Ishikawa (cell line): ENCODE measurements at regions not wholly inside any gene's neighbourhood (a gene's known extent, or its start where the extent isn't known, plus 50 kb on each side); places are given as distances from the start of the nearest gene placed in this dataset.

Experiments used
- CEBPB ChIP-seq: IDR thresholded peaks from 2 replicates; pipeline ENCODE4 v1.6.1; 2012
- CREB1 ChIP-seq: IDR thresholded peaks from 2 replicates; pipeline ENCODE4 v1.6.1; 2012; ENCODE audit warnings: low read depth
- EGR1 ChIP-seq: IDR thresholded peaks from 2 replicates; pipeline ENCODE4 v1.6.1; 2012
- EP300 ChIP-seq: IDR thresholded peaks from 2 replicates; pipeline ENCODE4 v1.6.1; 2012; ENCODE audit warnings: borderline replicate concordance
- FOXM1 ChIP-seq: IDR thresholded peaks from 2 replicates; pipeline ENCODE4 v1.6.1; 2012; ENCODE audit warnings: low read depth, borderline replicate concordance
- MAX ChIP-seq: IDR thresholded peaks from 2 replicates; pipeline ENCODE4 v1.6.1; 2012
- NFIC ChIP-seq: IDR thresholded peaks from 2 replicates; pipeline ENCODE4 v1.6.1; 2012
- RAD21 ChIP-seq: IDR thresholded peaks from 2 replicates; pipeline ENCODE4 v1.6.1; 2012; ENCODE audit warnings: low read depth
- REST ChIP-seq: IDR thresholded peaks from 2 replicates; pipeline ENCODE4 v1.6.1; 2012; ENCODE audit warnings: low read depth, mild to moderate bottlenecking
- TAF1 ChIP-seq: IDR thresholded peaks from 2 replicates; pipeline ENCODE4 v1.6.1; 2012; ENCODE audit warnings: low read depth, mild to moderate bottlenecking
- TCF12 ChIP-seq: IDR thresholded peaks from 2 replicates; pipeline ENCODE4 v1.6.1; 2012; ENCODE audit warnings: low read depth
- TEAD4 ChIP-seq: IDR thresholded peaks from 2 replicates; pipeline ENCODE4 v1.6.1; 2012
- USF1 ChIP-seq: IDR thresholded peaks from 2 replicates; pipeline ENCODE4 v1.6.1; 2012
- YY1 ChIP-seq: IDR thresholded peaks from 2 replicates; pipeline ENCODE4 v1.6.1; 2012; ENCODE audit warnings: low read depth
- ZBTB7A ChIP-seq: IDR thresholded peaks from 2 replicates; pipeline ENCODE4 v1.6.1; 2012; ENCODE audit warnings: low read depth

- TF ChIP-seq USF1, result no peak
- no peak for TF ChIP-seq TEAD4
- TF ChIP-seq ZBTB7A, result no peak
- TF ChIP-seq RAD21, result no peak
Observed at GRCh38 chr11:15579287-15580001, 464.7 kb downstream of the INSC start.

- TF ChIP-seq TAF1 (no peak), REST (no peak), RAD21 (no peak), EP300 (no peak), USF1 (no peak), NFIC (no peak), CREB1 (no peak), CEBPB (no peak)
Observed at GRCh38 chr11:15580056-15580774, 465.5 kb downstream of the INSC start.

GRCh38 chr11:15580775-15581095 lies 466.0 kb downstream of the INSC start:
- TF ChIP-seq EGR1, result no peak
- TF ChIP-seq YY1, result no peak
- no peak for TF ChIP-seq RAD21
- no peak for TF ChIP-seq CEBPB

- TF ChIP-seq ZBTB7A, result no peak
- no peak for TF ChIP-seq USF1
- no peak for TF ChIP-seq FOXM1
- no peak for TF ChIP-seq TCF12
- TF ChIP-seq YY1, result no peak
- TF ChIP-seq TEAD4, result no peak
- no peak for TF ChIP-seq CEBPB
Observed at GRCh38 chr11:15584158-15584557, 469.4 kb downstream of the INSC start.

- TF ChIP-seq TAF1 (no peak), USF1 (no peak), ZBTB7A (no peak), CEBPB (no peak), EP300 (no peak), TEAD4 (no peak)
Observed at GRCh38 chr11:15585602-15586331, 471.0 kb downstream of the INSC start.

GRCh38 chr11:15586741-15587473 lies 472.2 kb downstream of the INSC start:
- TF ChIP-seq CEBPB (no peak), RAD21 (no peak), TCF12 (no peak), ZBTB7A (no peak), CREB1 (no peak), EP300 (no peak), MAX (no peak), EGR1 (no peak), YY1 (no peak), USF1 (no peak)
